Activated B cell treated with CpG ODN at 0.5 μM for 24 hours (primary cell): ENCODE measurements at regions not wholly inside any gene's neighbourhood (a gene's known extent, or its start where the extent isn't known, plus 50 kb on each side); places are given as distances from the start of the nearest gene placed in this dataset.

ENCODE experiments used
- ATAC-seq: fragments of 200-7000 bp; cut with Tn5 transposase; one replicate; pipeline ENCODE4 v1.10.0; 2021; ENCODE audit warnings: low read depth, mild to moderate bottlenecking, moderate library complexity
- CTCF ChIA-PET: fragments of 350-600 bp; sonication (Branson Sonifier 250); formaldehyde crosslinking; loops from one replicate; lab custom pipeline; 2021; ENCODE audit warnings: antibody characterized with exemption; lab: Charles Lee
- POLR2A ChIA-PET: fragments of 350-600 bp; sonication (Branson Sonifier 250); formaldehyde crosslinking; loops from one replicate; lab custom pipeline; 2021; ENCODE audit warnings: antibody characterized with exemption; lab: Charles Lee
- DNase-seq: peaks from one replicate; pipeline ENCODE4 v3.0.0; 2022
- H3K27ac Mint-ChIP-seq: one replicate; pipeline ENCODE4 v1.8.0; 2020; ENCODE audit warnings: mixed read lengths
- H3K27me3 Mint-ChIP-seq: one replicate; pipeline ENCODE4 v1.8.0; 2021; ENCODE audit warnings: mixed read lengths
- H3K36me3 Mint-ChIP-seq: one replicate; pipeline ENCODE4 v1.8.0; 2021; ENCODE audit warnings: low read depth, mixed read lengths
- H3K4me1 Mint-ChIP-seq: one replicate; pipeline ENCODE4 v1.8.0; 2021; ENCODE audit warnings: mixed read lengths
- H3K4me3 Mint-ChIP-seq: one replicate; pipeline ENCODE4 v1.8.0; 2020; ENCODE audit warnings: mild to moderate bottlenecking, mixed read lengths
- H3K9me3 Mint-ChIP-seq: one replicate; pipeline ENCODE4 v1.8.0; 2020; ENCODE audit warnings: mixed read lengths
- CTCF ChIP-seq: fragments of 200-600 bp; IDR thresholded peaks from one replicate; pipeline ENCODE4 v1.8.0; 2022; ENCODE audit warnings: antibody characterized with exemption, mild to moderate bottlenecking
- intact Hi-C: fragments of 100-400 bp; cut with micrococcal nuclease; formaldehyde crosslinking; loops from one replicate; pipeline ENCODE4 v1.15.1; 2024

GRCh38 chr1:168892931-168893330 is 163.9 kb upstream of the DPT start:
- Mint-ChIP-seq H3K27me3 (peaks cover 13% of the 10 kb centered on the region), H3K9me3 (peaks cover 2% of the 10 kb centered on the region), H3K4me3 (no peak overlapping the region), H3K27ac (no peak overlapping the region), H3K4me1 (no peaks in the 10 kb centered on the region), H3K36me3 (no peaks in the 10 kb centered on the region)
- ATAC-seq (no peak), DNase-seq (no peak)
- intact Hi-C loops = no loop called here
- no peak for TF ChIP-seq CTCF
- POLR2A ChIA-PET = no interaction called here
- CTCF ChIA-PET = no interaction called here

GRCh38 chr1:168893359-168893801 is 164.4 kb upstream of the DPT start:
- ATAC-seq (no peak), DNase-seq (no peak)
- POLR2A ChIA-PET = no interaction called here
- Mint-ChIP-seq H3K27ac (no peak overlapping the region), H3K4me3 (no peak overlapping the region), H3K9me3 (peaks cover 2% of the 10 kb centered on the region), H3K4me1 (no peaks in the 10 kb centered on the region), H3K36me3 (no peaks in the 10 kb centered on the region), H3K27me3 (peaks cover 9% of the 10 kb centered on the region)
- intact Hi-C loops = no loop called here
- CTCF ChIA-PET = no interaction called here
- TF ChIP-seq CTCF = no peak

- Mint-ChIP-seq H3K9me3 (no peaks in the 10 kb centered on the region), H3K36me3 (no peaks in the 10 kb centered on the region), H3K27me3 (peaks cover 8% of the 10 kb centered on the region), H3K27ac (no peak overlapping the region), H3K4me3 (no peak overlapping the region), H3K4me1 (no peaks in the 10 kb centered on the region)
- ATAC-seq (no peak), DNase-seq (no peak)
- ChIA-PET POLR2A (no interaction called here), CTCF (no interaction called here)
- intact Hi-C loops = no loop called here
- TF ChIP-seq CTCF = no peak
These were observed 165.4 kb upstream of the DPT start for GRCh38 chr1:168894397-168894903.

GRCh38 chr1:168897249-168897648 is 168.2 kb upstream of the DPT start:
- ChIA-PET CTCF (no interaction called here), POLR2A (no interaction called here)
- Mint-ChIP-seq H3K4me3 (no peak overlapping the region), H3K4me1 (no peaks in the 10 kb centered on the region), H3K27me3 (peaks cover 8% of the 10 kb centered on the region), H3K9me3 (no peaks in the 10 kb centered on the region), H3K27ac (no peak overlapping the region), H3K36me3 (no peaks in the 10 kb centered on the region)
- intact Hi-C loops = no loop called here
- DNase-seq = no peak
- no peak for TF ChIP-seq CTCF
- ATAC-seq = no peak

GRCh38 chr1:168903237-168903830 is 174.3 kb upstream of the DPT start:
- ATAC-seq (no peak), DNase-seq (no peak)
- Mint-ChIP-seq H3K9me3 (no peaks in the 10 kb centered on the region), H3K27ac (no peak overlapping the region), H3K4me3 (no peak overlapping the region), H3K36me3 (no peaks in the 10 kb centered on the region), H3K27me3 (peaks cover 3% of the 10 kb centered on the region), H3K4me1 (no peaks in the 10 kb centered on the region)
- ChIA-PET POLR2A (no interaction called here), CTCF (no interaction called here)
- intact Hi-C loops = no loop called here
- no peak for TF ChIP-seq CTCF
